T-cell (primary cell): ENCODE measurements at regions not wholly inside any gene's neighbourhood (a gene's known extent, or its start where the extent isn't known, plus 50 kb on each side); places are given as distances from the start of the nearest gene placed in this dataset.

ENCODE experiments used
- ATAC-seq, 4 experiments: fragments of 200-7000 bp in 3 of 4; fragments of 150-1000 bp in 1 of 4; cut with Tn5 transposase; replicated peaks in 1 of 4; 1 replicate in 3 of 4; 2 replicates in 1 of 4; pipeline ENCODE4 v1.10.0; 2021; ENCODE audit warnings: moderate library complexity in 3 of 4, mild to moderate bottlenecking in 2 of 4, moderate number of reproducible peaks in 1 of 4
- CTCF ChIA-PET, 2 donors: fragments of 300-600 bp; sonication (Branson Sonifier 250); formaldehyde crosslinking; loops; one replicate each; lab custom pipeline; 2022; ENCODE audit warnings: antibody characterized with exemption in 2 of 2; lab: Charles Lee
- POLR2A ChIA-PET, 2 donors: fragments of 300-600 bp; sonication (Branson Sonifier 250); formaldehyde crosslinking; loops; one replicate each; lab custom pipeline; 2022; ENCODE audit warnings: antibody characterized with exemption in 2 of 2; lab: Charles Lee
- DNase-seq, 35 experiments: peaks; one replicate each; pipeline versions ENCODE4 v3.0.0 to v3.0.0-alpha.2; 2013 to 2023
- H3K27ac ChIP-seq: one replicate; pipeline ENCODE4 v1.5.1; 2013; ENCODE audit warnings: low read length
- H3K27me3 ChIP-seq, 2 experiments: replicated peaks in 1 of 2; 1 replicate in 1 of 2; 2 replicates in 1 of 2; pipeline versions ENCODE4 v1.6.1 to v1.7.0; 2013; ENCODE audit warnings: low read length in 1 of 2, mixed read lengths in 1 of 2; ENCODE audit not compliant: control insufficient read depth in 2 of 2, insufficient read depth in 2 of 2; ENCODE audit errors: extremely low read depth in 1 of 2
- H3K36me3 ChIP-seq, 2 donors: 1 replicate in 1 of 2; 2 replicates in 1 of 2; pipeline versions ENCODE4 v1.6.1 to v1.7.0; 2013; ENCODE audit warnings: low read length in 1 of 2; ENCODE audit not compliant: control insufficient read depth in 2 of 2, insufficient read depth in 1 of 2; ENCODE audit errors: extremely low read depth in 1 of 2
- H3K4me1 ChIP-seq, 2 experiments: 1 replicate in 1 of 2; 2 replicates in 1 of 2; pipeline versions ENCODE4 v1.6.1 to v1.7.0; 2013; ENCODE audit warnings: low read length in 2 of 2, mixed read lengths in 1 of 2; ENCODE audit not compliant: insufficient read depth in 2 of 2, control insufficient read depth in 1 of 2; ENCODE audit errors: extremely low read depth in 1 of 2
- H3K4me3 ChIP-seq, 2 donors: 1 replicate in 1 of 2; 2 replicates in 1 of 2; pipeline versions ENCODE4 v1.5.1 to v1.7.0; 2013; ENCODE audit warnings: mild to moderate bottlenecking in 2 of 2, low read length in 1 of 2, moderate library complexity in 1 of 2; ENCODE audit not compliant: control insufficient read depth in 1 of 2; ENCODE audit errors: extremely low read depth in 1 of 2
- H3K9me3 ChIP-seq: 2 replicates; pipeline ENCODE4 v1.7.0; 2013
- H3K27ac Mint-ChIP-seq, 2 donors: one replicate each; pipeline ENCODE4 v1.8.0; 2020 to 2021; ENCODE audit warnings: mild to moderate bottlenecking in 2 of 2, mixed read lengths in 2 of 2
- H3K27me3 Mint-ChIP-seq, 2 donors: one replicate each; pipeline ENCODE4 v1.8.0; 2021 to 2022; ENCODE audit warnings: mixed read lengths in 2 of 2
- H3K36me3 Mint-ChIP-seq: one replicate; pipeline ENCODE4 v1.8.0; 2021; ENCODE audit warnings: mixed read lengths
- H3K4me1 Mint-ChIP-seq, 3 donors: one replicate each; pipeline ENCODE4 v1.8.0; 2020 to 2022; ENCODE audit warnings: mixed read lengths in 3 of 3, mild to moderate bottlenecking in 1 of 3
- H3K4me3 Mint-ChIP-seq, 3 donors: one replicate each; pipeline ENCODE4 v1.8.0; 2020 to 2022; ENCODE audit warnings: mild to moderate bottlenecking in 3 of 3, mixed read lengths in 3 of 3, moderate library complexity in 3 of 3
- H3K9me3 Mint-ChIP-seq, 3 donors: one replicate each; pipeline ENCODE4 v1.8.0; 2020 to 2022; ENCODE audit warnings: mixed read lengths in 3 of 3
- WGBS: methylation state at CpG from one replicate; pipeline ENCODE4 v1.1.5; 2013; ENCODE audit warnings: missing lambda C conversion rate; ENCODE audit not compliant: insufficient coverage; 5-methylcytosine and 5-hydroxymethylcytosine counted together

DNA sequence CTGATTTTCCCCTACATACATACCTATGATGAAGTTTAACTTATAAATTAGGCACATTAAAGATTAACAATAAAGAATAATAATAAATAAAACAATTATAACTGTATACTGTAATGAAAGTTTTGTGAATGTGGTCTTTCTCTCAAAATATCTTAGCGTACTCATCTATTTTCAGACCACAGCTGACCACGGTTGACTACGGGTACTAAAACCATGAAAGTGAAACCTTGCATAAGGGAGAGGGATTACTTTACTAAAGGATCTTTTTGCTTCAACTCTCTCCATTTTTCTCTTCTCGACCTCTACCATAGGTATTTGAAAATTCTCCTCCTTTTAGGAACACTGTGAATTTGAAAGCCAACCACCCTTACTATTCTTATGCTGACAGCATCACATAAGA is 475.5 kb downstream of the CETN3 start:
- ChIA-PET POLR2A (interaction anchor here in 1 of 2 donors (0.7 kb wide), 1 partner anchor 1494 kb away, joined by 14 read pairs; no protein-coding TSS in a partner anchor), CTCF (no interaction called here)
- WGBS, result no CpG with 5 or more reads among the region's 4 CpGs
- no peak for DNase-seq
- H3K27ac Mint-ChIP-seq, result no peak overlapping the region
- no peak overlapping the region for H3K4me3 ChIP-seq
- H3K36me3 ChIP-seq, result no peaks in the 10 kb centered on the region
- H3K36me3 Mint-ChIP-seq, result no peaks in the 10 kb centered on the region
- H3K4me1 ChIP-seq, result no peaks in the 10 kb centered on the region
- no peaks in the 10 kb centered on the region for H3K4me1 Mint-ChIP-seq
- no peak for ATAC-seq
- no peaks in the 10 kb centered on the region for H3K27me3 Mint-ChIP-seq
- peaks cover 0 to 4% (median 4%) of the 10 kb centered on the region in 3 donors for H3K9me3 Mint-ChIP-seq
- no peak overlapping the region for H3K4me3 Mint-ChIP-seq
- H3K27me3 ChIP-seq, result no peaks in the 10 kb centered on the region
- H3K9me3 ChIP-seq, result no peaks in the 10 kb centered on the region
- H3K27ac ChIP-seq, result no peak overlapping the region

DNA sequence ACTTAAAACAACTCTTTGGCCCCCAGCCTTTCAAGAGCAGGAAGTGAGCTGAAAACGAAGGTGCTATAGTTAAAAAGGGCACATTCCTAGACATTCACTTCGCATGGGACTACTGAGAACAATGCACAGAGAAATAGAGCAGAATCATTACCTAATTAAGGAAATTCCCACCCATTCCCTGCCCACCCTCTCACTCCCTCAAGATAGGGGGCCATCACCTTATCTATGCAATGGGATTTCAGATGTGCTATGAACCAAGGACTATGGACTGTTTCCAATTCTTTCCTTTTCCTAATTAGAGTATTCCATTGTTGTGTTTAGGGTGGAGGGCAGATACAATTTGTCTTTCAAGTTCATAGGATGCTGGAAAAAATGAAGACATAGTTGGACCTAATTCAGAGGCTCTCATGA is 476.8 kb downstream of the CETN3 start:
- Histone ChIP-seq H3K4me1 (no peaks in the 10 kb centered on the region), H3K4me3 (no peak overlapping the region), H3K27me3 (no peaks in the 10 kb centered on the region), H3K9me3 (no peaks in the 10 kb centered on the region), H3K36me3 (no peaks in the 10 kb centered on the region), H3K27ac (no peak overlapping the region)
- H3K27ac Mint-ChIP-seq, result no peak overlapping the region
- no peaks in the 10 kb centered on the region for H3K4me1 Mint-ChIP-seq
- ChIA-PET POLR2A (no interaction called here), CTCF (no interaction called here)
- peaks cover 0 to 8% (median 4%) of the 10 kb centered on the region in 3 donors for H3K9me3 Mint-ChIP-seq
- no peaks in the 10 kb centered on the region for H3K27me3 Mint-ChIP-seq
- DNase-seq (no peak), ATAC-seq (no peak)
- H3K4me3 Mint-ChIP-seq, result no peak overlapping the region
- H3K36me3 Mint-ChIP-seq, result no peaks in the 10 kb centered on the region
- WGBS, result 80% methylated on average over 1 of the region's 2 CpGs

DNA sequence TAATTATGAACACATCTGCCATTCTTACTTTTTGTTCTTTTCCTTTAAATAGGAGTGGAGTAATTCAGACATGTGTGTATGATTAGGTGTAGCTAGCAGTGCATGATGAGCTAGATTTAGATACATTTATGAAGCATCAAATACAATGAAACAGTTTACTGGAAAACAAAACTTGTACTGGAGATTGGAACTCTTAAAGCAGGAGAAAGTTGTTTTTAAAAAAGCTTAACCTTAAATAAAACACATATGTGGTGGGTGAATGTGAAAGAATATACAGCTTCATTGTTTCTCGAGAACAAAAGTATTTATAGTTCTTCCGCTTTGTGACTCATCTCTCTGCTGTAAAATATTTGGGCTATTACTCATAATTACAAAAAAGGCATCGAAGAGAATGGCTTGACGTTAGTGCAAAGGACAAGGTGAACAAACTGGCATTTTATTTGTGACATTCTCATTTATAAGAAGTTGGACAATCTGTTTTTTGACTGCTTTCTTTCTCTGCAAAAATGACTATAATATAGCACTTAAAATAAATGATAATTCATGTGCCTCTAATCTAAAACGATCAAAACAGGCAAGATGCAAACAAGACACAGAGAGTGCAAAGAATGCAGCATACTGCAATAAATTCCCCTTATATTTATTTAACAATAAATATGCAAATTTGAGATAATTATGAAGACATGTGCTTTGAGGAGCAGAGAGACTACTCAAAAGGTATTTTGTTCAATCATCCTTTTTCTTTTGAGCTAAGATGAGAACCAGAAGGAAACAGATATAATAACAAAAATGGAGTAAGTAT is 478.8 kb downstream of the CETN3 start:
- Histone ChIP-seq H3K36me3 (no peaks in the 10 kb centered on the region), H3K4me3 (no peak overlapping the region), H3K27ac (no peak overlapping the region), H3K27me3 (no peaks in the 10 kb centered on the region), H3K4me1 (no peaks in the 10 kb centered on the region), H3K9me3 (no peaks in the 10 kb centered on the region)
- DNase-seq (no peak), ATAC-seq (no peak)
- no CpG with 5 or more reads among the region's 5 CpGs for WGBS
- H3K9me3 Mint-ChIP-seq, result peaks cover 0 to 7% (median 6%) of the 10 kb centered on the region in 3 donors
- H3K4me3 Mint-ChIP-seq, result no peak overlapping the region
- H3K27ac Mint-ChIP-seq, result no peak overlapping the region
- no peaks in the 10 kb centered on the region for H3K27me3 Mint-ChIP-seq
- ChIA-PET POLR2A (no interaction called here), CTCF (no interaction called here)
- no peaks in the 10 kb centered on the region for H3K4me1 Mint-ChIP-seq
- no peaks in the 10 kb centered on the region for H3K36me3 Mint-ChIP-seq

DNA sequence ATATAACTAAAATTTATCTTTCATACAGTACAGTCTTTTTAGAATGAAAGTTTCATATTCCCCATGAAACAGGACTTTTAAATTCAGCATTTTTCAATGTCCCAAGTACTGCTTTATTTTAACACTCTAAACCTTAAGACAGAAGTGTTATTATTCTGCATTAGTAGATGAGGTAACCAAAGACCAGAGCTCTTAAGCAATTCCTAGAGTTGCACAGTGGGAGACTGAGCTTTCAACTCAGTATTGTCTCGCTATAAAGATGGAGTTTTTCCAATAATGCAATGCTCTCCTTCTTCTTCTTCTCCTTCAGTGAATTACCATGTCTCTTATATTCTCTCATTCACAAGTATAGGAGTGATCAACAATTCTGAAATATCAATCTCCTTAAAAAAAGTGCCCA is 479.7 kb downstream of the CETN3 start:
- Histone ChIP-seq H3K27ac (no peak overlapping the region), H3K4me3 (no peak overlapping the region), H3K9me3 (no peaks in the 10 kb centered on the region), H3K27me3 (no peaks in the 10 kb centered on the region), H3K36me3 (no peaks in the 10 kb centered on the region), H3K4me1 (no peaks in the 10 kb centered on the region)
- ChIA-PET CTCF (no interaction called here), POLR2A (no interaction called here)
- H3K27me3 Mint-ChIP-seq, result no peaks in the 10 kb centered on the region
- no peak overlapping the region for H3K4me3 Mint-ChIP-seq
- no peak overlapping the region for H3K27ac Mint-ChIP-seq
- H3K36me3 Mint-ChIP-seq, result no peaks in the 10 kb centered on the region
- peaks cover 0 to 4% (median 4%) of the 10 kb centered on the region in 3 donors for H3K9me3 Mint-ChIP-seq
- H3K4me1 Mint-ChIP-seq, result no peaks in the 10 kb centered on the region
- no CpG with 5 or more reads among the region's 1 CpG for WGBS
- ATAC-seq (no peak), DNase-seq (no peak)

DNA sequence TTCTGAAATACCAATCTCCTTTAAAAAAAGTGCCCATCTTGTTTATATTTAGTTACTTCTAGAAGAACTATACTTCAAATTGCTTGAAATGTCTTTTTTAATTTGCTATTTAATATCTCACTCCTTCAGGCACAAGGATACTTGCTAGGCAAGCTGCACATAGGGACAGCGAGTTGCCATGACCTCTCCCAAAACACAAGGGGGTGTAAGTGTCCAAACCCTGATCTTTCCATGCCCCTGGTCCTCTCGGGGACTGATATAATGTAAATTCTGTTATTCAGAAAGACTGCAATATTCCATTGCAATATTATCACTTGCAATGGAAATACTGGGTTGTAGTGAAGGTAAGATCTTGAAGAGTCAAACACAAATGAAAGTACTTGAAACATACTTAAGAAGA is 480.4 kb downstream of the CETN3 start:
- Mint-ChIP-seq H3K36me3 (no peaks in the 10 kb centered on the region), H3K4me1 (no peaks in the 10 kb centered on the region), H3K4me3 (no peak overlapping the region), H3K27ac (no peak overlapping the region), H3K9me3 (peaks cover 0 to 4% (median 4%) of the 10 kb centered on the region in 3 donors), H3K27me3 (no peaks in the 10 kb centered on the region)
- no peaks in the 10 kb centered on the region for H3K9me3 ChIP-seq
- no peaks in the 10 kb centered on the region for H3K4me1 ChIP-seq
- H3K36me3 ChIP-seq, result no peaks in the 10 kb centered on the region
- no peaks in the 10 kb centered on the region for H3K27me3 ChIP-seq
- ATAC-seq (no peak), DNase-seq (no peak)
- CTCF ChIA-PET, result no interaction called here
- H3K4me3 ChIP-seq, result no peak overlapping the region
- WGBS, result no CpG with 5 or more reads among the region's 2 CpGs
- H3K27ac ChIP-seq, result no peak overlapping the region
- POLR2A ChIA-PET, result interaction anchor here in 1 of 2 donors (0.6 kb wide), 1 partner anchor 21 kb away, joined by 4 read pairs; no protein-coding TSS in a partner anchor

DNA sequence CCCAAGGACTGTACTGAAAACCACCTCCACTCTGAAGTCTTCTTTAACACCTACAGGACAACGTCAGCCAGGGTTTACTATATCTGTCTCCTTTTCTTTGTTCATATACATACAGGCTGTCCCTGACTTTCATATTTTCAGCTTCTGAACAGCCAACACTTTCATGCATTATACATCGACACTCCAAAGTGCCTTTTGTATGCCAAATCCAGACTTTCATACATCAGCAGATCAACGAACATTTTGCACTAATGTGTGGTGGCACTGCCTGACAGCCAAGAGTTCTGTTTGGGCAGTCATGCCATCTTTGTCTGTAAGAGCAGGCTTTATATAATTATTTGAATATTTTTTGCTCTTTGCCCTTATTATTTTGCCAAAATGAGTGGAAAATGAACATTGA is 487.4 kb downstream of the CETN3 start:
- Mint-ChIP-seq H3K27me3 (no peaks in the 10 kb centered on the region), H3K4me3 (no peak overlapping the region), H3K27ac (no peak overlapping the region), H3K36me3 (no peaks in the 10 kb centered on the region), H3K9me3 (peaks cover 0 to 5% (median 0%) of the 10 kb centered on the region in 3 donors), H3K4me1 (no peaks in the 10 kb centered on the region)
- H3K36me3 ChIP-seq, result no peaks in the 10 kb centered on the region
- no peaks in the 10 kb centered on the region for H3K9me3 ChIP-seq
- ChIA-PET POLR2A (no interaction called here), CTCF (no interaction called here)
- H3K4me3 ChIP-seq, result no peak overlapping the region
- no peak overlapping the region for H3K27ac ChIP-seq
- WGBS, result 78% methylated on average over 2 of the region's 3 CpGs
- DNase-seq (no peak), ATAC-seq (no peak)
- no peaks in the 10 kb centered on the region for H3K27me3 ChIP-seq
- H3K4me1 ChIP-seq, result no peaks in the 10 kb centered on the region
